ENCODE measurements at regions not wholly inside any gene's neighbourhood (a gene's known extent, or its start where the extent isn't known, plus 50 kb on each side); places are given as distances from the start of the nearest gene placed in this dataset.

- no peak for TF ChIP-seq ZBTB40 (IDR thresholded peaks at IDR 0.05; ENCODE audit: borderline replicate concordance)
- no peak for TF ChIP-seq EED (IDR thresholded peaks at IDR 0.05; ENCODE audit: low read depth)
- TF ChIP-seq SP1 (IDR thresholded peaks at IDR 0.05; ENCODE audit: low read depth, low read length) = no peak
- TF ChIP-seq HDAC2 (IDR thresholded peaks at IDR 0.05) = no peak
- no peak for TF ChIP-seq KAT2A (conservative IDR thresholded peaks at IDR 0.05; ENCODE audit: control insufficient read depth, low read depth, low read length)
Observed at GRCh38 chr3:152549263-152549662, 280.5 kb downstream of the MBNL1 start (continued).

GRCh38 chr3:152550284-152550683, 281.6 kb downstream of the MBNL1 start:
- SMC1A ChIA-PET (ENCODE audit: uncharacterized antibody, unreplicated experiment) = no interaction called here
- H3K4me3 ChIP-seq = no peak overlapping the region
- DNase-seq (ENCODE audit: low read depth, low spot score) = no peak
- H3K79me2 ChIP-seq (ENCODE audit: control insufficient read depth, insufficient read depth, low read length) = no peaks in the 10 kb centered on the region
- H3K4me2 ChIP-seq (ENCODE audit: control insufficient read depth, insufficient read depth) = no peak overlapping the region
- intact Hi-C loops (cut with micrococcal nuclease; ENCODE audit: unreplicated experiment) = no loop called here
- no peak overlapping the region for H3K9ac ChIP-seq (ENCODE audit: control insufficient read depth, insufficient read depth, low read length)
- no peak overlapping the region for H3K27ac ChIP-seq (ENCODE audit: control insufficient read depth, insufficient read depth)
- no peaks in the 10 kb centered on the region for H3K4me1 ChIP-seq (ENCODE audit: control insufficient read depth, insufficient read depth, low read length)
- no peak for TF ChIP-seq GABPA (IDR thresholded peaks at IDR 0.05; ENCODE audit: low read depth)
- TF ChIP-seq BHLHE40 (IDR thresholded peaks at IDR 0.05; ENCODE audit: borderline replicate concordance in 1 of 2, low read depth in 2 of 2, low read length in 1 of 2) = no peak
- TF ChIP-seq MTA2 (IDR thresholded peaks at IDR 0.05; ENCODE audit: low read depth) = no peak
- TF ChIP-seq MAX (IDR thresholded peaks at IDR 0.05; ENCODE audit: low read depth, low read length) = no peak
- no peak for TF ChIP-seq ZBTB11 (CRISPR knock-in tag; IDR thresholded peaks at IDR 0.05)
- no peak for TF ChIP-seq ASH2L (IDR thresholded peaks at IDR 0.05; ENCODE audit: borderline replicate concordance, low read depth)
- TF ChIP-seq NR2F1 (conservative IDR thresholded peaks at IDR 0.05) = no peak
- BruUV-seq (replicated peaks) = no TSS peak
- in situ Hi-C loops (cut with MboI) = no loop called here
- H3K9me3 ChIP-seq (replicated peaks; ENCODE audit: control insufficient read depth, insufficient read depth, low read length) = no peaks in the 10 kb centered on the region
- H3K36me3 ChIP-seq (ENCODE audit: control insufficient read depth in 2 of 2, insufficient read depth in 2 of 2, low read length in 1 of 2) = no peaks in the 10 kb centered on the region
- 55% methylated on average over 1 of the region's 1 CpG for WGBS (ENCODE audit: insufficient coverage, insufficient replicate concordance, low lambda C conversion rate, missing lambda C conversion rate)
- POLR2A ChIA-PET = no interaction called here
- H4K20me1 ChIP-seq (ENCODE audit: control insufficient read depth, insufficient read depth) = no peaks in the 10 kb centered on the region
- H3K27me3 ChIP-seq (replicated peaks in 1 of 2; ENCODE audit: control insufficient read depth in 2 of 2, insufficient read depth in 2 of 2, low read length in 1 of 2) = no peaks in the 10 kb centered on the region
- peak; percentile 78 for ATAC-seq
- peak; percentile 49 for FAIRE-seq
- CTCF ChIA-PET = no interaction called here
- H2AFZ ChIP-seq (ENCODE audit: control insufficient read depth, low read depth, low read length) = no peak overlapping the region
- RAD21 ChIA-PET (ENCODE audit: unreplicated experiment) = interaction anchor here (1.0 kb wide), 1 partner anchor 46 kb away, joined by 4 read pairs; no protein-coding TSS in a partner anchor
